WERI-Rb-1 (cell line): ENCODE measurements at regions not wholly inside any gene's neighbourhood (a gene's known extent, or its start where the extent isn't known, plus 50 kb on each side); places are given as distances from the start of the nearest gene placed in this dataset.

Experiments used
- DNase-seq: peaks from one replicate; pipeline ENCODE4 v3.0.0-alpha.2; 2020
- H3K27ac ChIP-seq: fragments of 250-450 bp; sonication (Bioruptor Pico); 2 replicates; pipeline ENCODE4 v1.5.1; 2020; ENCODE audit warnings: mild to moderate bottlenecking, moderate library complexity
- H3K27me3 ChIP-seq: fragments of 250-450 bp; sonication (Bioruptor Pico); 2 replicates; pipeline ENCODE4 v1.5.1; 2021; ENCODE audit warnings: mild to moderate bottlenecking, low read depth, moderate library complexity; ENCODE audit not compliant: insufficient read depth, severe bottlenecking
- H3K36me3 ChIP-seq: fragments of 250-450 bp; sonication (Bioruptor Pico); 2 replicates; pipeline ENCODE4 v1.5.1; 2020; ENCODE audit warnings: mild to moderate bottlenecking, moderate library complexity
- H3K4me3 ChIP-seq: 2 replicates; pipeline ENCODE4 v1.5.1; 2011; ENCODE audit warnings: low read depth, mild to moderate bottlenecking, control low read depth, low read length
- H3K9me3 ChIP-seq: fragments of 250-450 bp; sonication (Bioruptor Pico); 2 replicates; pipeline ENCODE4 v1.5.1; 2021; ENCODE audit warnings: mild to moderate bottlenecking, moderate library complexity; ENCODE audit not compliant: severe bottlenecking
- TF ChIP-seq, protein P1 (sequence below): IDR thresholded peaks from 2 replicates; pipeline ENCODE4 v1.5.1; 2011; ENCODE audit warnings: low read depth, mild to moderate bottlenecking, control low read depth, inconsistent platforms, low read length

- H3K9me3 ChIP-seq = peaks cover 5% of the 10 kb centered on the region
- DNase-seq = no peak
- TF ChIP-seq, protein P1, sequence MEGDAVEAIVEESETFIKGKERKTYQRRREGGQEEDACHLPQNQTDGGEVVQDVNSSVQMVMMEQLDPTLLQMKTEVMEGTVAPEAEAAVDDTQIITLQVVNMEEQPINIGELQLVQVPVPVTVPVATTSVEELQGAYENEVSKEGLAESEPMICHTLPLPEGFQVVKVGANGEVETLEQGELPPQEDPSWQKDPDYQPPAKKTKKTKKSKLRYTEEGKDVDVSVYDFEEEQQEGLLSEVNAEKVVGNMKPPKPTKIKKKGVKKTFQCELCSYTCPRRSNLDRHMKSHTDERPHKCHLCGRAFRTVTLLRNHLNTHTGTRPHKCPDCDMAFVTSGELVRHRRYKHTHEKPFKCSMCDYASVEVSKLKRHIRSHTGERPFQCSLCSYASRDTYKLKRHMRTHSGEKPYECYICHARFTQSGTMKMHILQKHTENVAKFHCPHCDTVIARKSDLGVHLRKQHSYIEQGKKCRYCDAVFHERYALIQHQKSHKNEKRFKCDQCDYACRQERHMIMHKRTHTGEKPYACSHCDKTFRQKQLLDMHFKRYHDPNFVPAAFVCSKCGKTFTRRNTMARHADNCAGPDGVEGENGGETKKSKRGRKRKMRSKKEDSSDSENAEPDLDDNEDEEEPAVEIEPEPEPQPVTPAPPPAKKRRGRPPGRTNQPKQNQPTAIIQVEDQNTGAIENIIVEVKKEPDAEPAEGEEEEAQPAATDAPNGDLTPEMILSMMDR = no peak
- no peaks in the 10 kb centered on the region for H3K36me3 ChIP-seq
- H3K27me3 ChIP-seq = peaks cover 89% of the 10 kb centered on the region
- H3K27ac ChIP-seq = no peak overlapping the region
- no peak overlapping the region for H3K4me3 ChIP-seq
Observed at GRCh38 chr21:35587841-35588380, 472.4 kb downstream of the SETD4 start.

- Histone ChIP-seq H3K27ac (no peak overlapping the region), H3K27me3 (peaks cover 82% of the 10 kb centered on the region), H3K36me3 (no peaks in the 10 kb centered on the region), H3K9me3 (peaks cover 5% of the 10 kb centered on the region), H3K4me3 (no peak overlapping the region)
- no peak for DNase-seq
- TF ChIP-seq, protein P1 = no peak
Observed at GRCh38 chr21:35586305-35586704, 474.0 kb downstream of the SETD4 start.

DNA sequence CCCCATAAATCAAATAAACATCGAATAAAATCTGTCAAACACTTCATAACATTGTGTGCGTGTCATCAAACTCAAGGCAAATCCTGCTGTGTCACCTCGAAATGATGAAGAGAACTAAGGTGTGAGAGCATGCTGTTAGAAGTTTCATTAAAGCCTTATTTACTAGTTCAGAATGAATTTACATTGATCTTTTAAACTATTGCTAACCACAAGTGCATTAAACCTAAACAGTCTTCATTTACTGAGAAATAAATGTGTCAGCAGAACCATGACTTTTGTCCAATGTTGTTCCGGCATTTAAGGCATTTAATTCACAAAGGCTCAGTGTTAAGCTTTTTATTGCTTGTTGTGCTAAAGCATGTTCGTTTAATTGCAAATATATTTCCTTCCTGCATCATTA is 474.4 kb downstream of the SETD4 start:
- TF ChIP-seq, protein P1 = no peak
- Histone ChIP-seq H3K27ac (no peak overlapping the region), H3K4me3 (no peak overlapping the region), H3K27me3 (peaks cover 83% of the 10 kb centered on the region), H3K36me3 (no peaks in the 10 kb centered on the region), H3K9me3 (peaks cover 5% of the 10 kb centered on the region)
- no peak for DNase-seq

- no peak for DNase-seq
- Histone ChIP-seq H3K4me3 (no peak overlapping the region), H3K27ac (no peak overlapping the region), H3K9me3 (peaks cover 2% of the 10 kb centered on the region), H3K27me3 (peaks cover 88% of the 10 kb centered on the region), H3K36me3 (no peaks in the 10 kb centered on the region)
- TF ChIP-seq, protein P1 = no peak
Observed at GRCh38 chr21:35585155-35585554, 475.2 kb downstream of the SETD4 start.

DNA sequence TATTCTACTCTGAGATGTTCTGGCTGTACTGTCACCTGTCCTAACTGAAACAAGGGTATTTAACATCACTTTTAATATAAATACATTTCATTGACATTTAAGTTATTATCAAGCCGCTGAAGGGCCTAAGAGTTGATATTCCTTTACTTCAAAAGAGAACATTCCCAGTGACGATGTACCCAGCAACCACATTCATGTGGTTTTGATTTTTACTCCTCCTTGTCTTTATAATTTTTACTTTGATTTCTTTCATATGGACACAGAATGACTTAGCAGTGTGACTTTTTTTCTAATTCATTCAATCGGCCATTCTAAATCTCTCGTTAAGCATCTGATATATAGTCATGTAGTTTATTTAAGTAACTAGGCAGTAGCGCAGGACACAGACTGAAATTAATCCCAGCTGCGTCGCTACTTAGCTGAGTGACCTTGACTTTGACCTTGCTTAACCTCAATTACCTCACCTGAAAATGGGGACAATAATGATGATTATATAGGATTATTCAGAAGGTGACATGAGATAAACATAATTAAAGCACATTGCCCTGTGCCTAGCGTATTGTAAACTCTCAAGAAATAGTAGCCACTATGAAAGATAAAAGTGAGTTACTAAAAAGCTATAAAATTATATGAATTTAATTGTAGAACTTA is 476.6 kb downstream of the SETD4 start:
- no peak overlapping the region for H3K27ac ChIP-seq
- TF ChIP-seq, protein P1 = no peak
- no peak overlapping the region for H3K4me3 ChIP-seq
- DNase-seq = no peak
- H3K36me3 ChIP-seq = no peaks in the 10 kb centered on the region
- H3K9me3 ChIP-seq = no peaks in the 10 kb centered on the region
- peaks cover 88% of the 10 kb centered on the region for H3K27me3 ChIP-seq

DNA sequence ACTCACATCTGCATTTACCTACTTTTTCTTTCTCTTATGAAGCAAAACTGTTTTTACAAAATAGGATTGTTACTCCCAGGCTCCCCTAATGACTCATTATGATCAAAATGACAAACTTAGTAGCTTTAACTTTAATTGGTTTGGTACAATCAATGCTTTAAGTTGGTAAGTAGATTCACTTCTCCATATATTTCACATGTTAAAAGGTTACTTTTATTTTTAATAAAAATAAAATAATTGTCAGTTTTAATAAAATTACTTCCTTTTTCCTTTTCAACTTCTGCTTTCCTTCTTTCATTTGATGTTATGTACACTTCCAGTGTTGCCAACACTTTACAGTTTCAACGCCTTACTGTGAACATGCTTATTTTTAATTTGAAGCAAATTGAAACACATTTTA is 477.6 kb downstream of the SETD4 start:
- Histone ChIP-seq H3K9me3 (no peaks in the 10 kb centered on the region), H3K27ac (no peak overlapping the region), H3K36me3 (no peaks in the 10 kb centered on the region), H3K27me3 (peaks cover 88% of the 10 kb centered on the region), H3K4me3 (no peak overlapping the region)
- TF ChIP-seq, protein P1 = no peak
- no peak for DNase-seq
